Breast epithelium (tissue), 4 donors: ENCODE measurements at regions not wholly inside any gene's neighbourhood (a gene's known extent, or its start where the extent isn't known, plus 50 kb on each side); places are given as distances from the start of the nearest gene placed in this dataset.

ENCODE experiments used
- DNase-seq, 2 donors: peaks; one replicate each; pipeline ENCODE4 v3.0.0-alpha.2; 2019; ENCODE audit warnings: low spot score in 2 of 2
- H3K27ac ChIP-seq, 2 donors: fragments of 200-600 bp; sonication (generic) in 1 of 2; one replicate each; pipeline ENCODE4 v1.5.1; 2016 to 2019; ENCODE audit warnings: mild to moderate bottlenecking in 1 of 2
- H3K27me3 ChIP-seq, 2 donors: fragments of 200-600 bp; sonication (generic) in 1 of 2; one replicate each; pipeline versions ENCODE4 v1.5.1 to v1.6.0; 2017 to 2019; ENCODE audit warnings: control low read depth in 1 of 2, mild to moderate bottlenecking in 1 of 2
- H3K36me3 ChIP-seq: fragments of 200-600 bp; one replicate; pipeline ENCODE4 v1.5.1; 2019
- H3K4me1 ChIP-seq, 2 donors: fragments of 200-600 bp; sonication (generic); one replicate each; pipeline ENCODE4 v1.5.1; 2016 to 2019; ENCODE audit warnings: control low read depth in 1 of 2
- H3K4me3 ChIP-seq, 3 donors: fragments of 200-600 bp; sonication (generic); 1 replicate in 2 of 3; 2 replicates in 1 of 3; pipeline ENCODE4 v1.5.1; 2016 to 2019; ENCODE audit warnings: mild to moderate bottlenecking in 3 of 3, moderate library complexity in 2 of 3
- H3K9me3 ChIP-seq, 2 donors: fragments of 200-600 bp; sonication (generic) in 1 of 2; one replicate each; pipeline ENCODE4 v1.5.1; 2016 to 2019; ENCODE audit warnings: control low read depth in 1 of 2
- CTCF ChIP-seq, 3 donors: fragments of 450-650 bp; IDR thresholded peaks; one replicate each; pipeline ENCODE4 v1.5.1; 2016 to 2017; ENCODE audit warnings: antibody characterized with exemption in 3 of 3, mild to moderate bottlenecking in 3 of 3, moderate library complexity in 3 of 3
- POLR2A ChIP-seq: fragments of 450-650 bp; IDR thresholded peaks from one replicate; pipeline ENCODE4 v1.6.1; 2016; ENCODE audit warnings: antibody characterized with exemption, mild to moderate bottlenecking, moderate library complexity
- POLR2AphosphoS5 ChIP-seq, 3 donors: sonication (generic); formaldehyde crosslinking; IDR thresholded peaks; one replicate each; pipeline ENCODE4 v1.6.1; 2017; ENCODE audit warnings: antibody characterized with exemption in 3 of 3
- intact Hi-C: fragments of 100-400 bp; cut with DNase I; formaldehyde crosslinking; loops from one replicate; pipeline ENCODE4 v1.15.1; 2023; ENCODE audit warnings: low total_unique reads

- intact Hi-C loops, result no loop called here
- H3K27me3 ChIP-seq, result no peaks in the 10 kb centered on the region
- no peaks in the 10 kb centered on the region for H3K9me3 ChIP-seq
- H3K4me1 ChIP-seq, result no peaks in the 10 kb centered on the region
- DNase-seq, result no peak
- no peak overlapping the region for H3K4me3 ChIP-seq
- TF ChIP-seq POLR2AphosphoS5 (IDR thresholded peaks at IDR 0.05), result no peak
- TF ChIP-seq POLR2A, result no peak
- TF ChIP-seq CTCF (IDR thresholded peaks at IDR 0.05), result no peak
- H3K27ac ChIP-seq, result no peak overlapping the region
- H3K36me3 ChIP-seq, result no peaks in the 10 kb centered on the region
Observed at GRCh38 chr1:193348091-193348768, 161.8 kb upstream of the B3GALT2 start.

GRCh38 chr1:193346085-193346484 is 159.7 kb upstream of the B3GALT2 start:
- intact Hi-C loops, result no loop called here
- Histone ChIP-seq H3K27ac (no peak overlapping the region), H3K27me3 (no peaks in the 10 kb centered on the region), H3K36me3 (no peaks in the 10 kb centered on the region), H3K4me1 (no peaks in the 10 kb centered on the region), H3K4me3 (no peak overlapping the region), H3K9me3 (no peaks in the 10 kb centered on the region)
- no peak for DNase-seq
- TF ChIP-seq CTCF (IDR thresholded peaks at IDR 0.05) (no peak), POLR2AphosphoS5 (IDR thresholded peaks at IDR 0.05) (no peak), POLR2A (no peak)

- no peak overlapping the region for H3K4me3 ChIP-seq
- H3K27ac ChIP-seq, result no peak overlapping the region
- DNase-seq, result no peak
- H3K36me3 ChIP-seq, result no peaks in the 10 kb centered on the region
- TF ChIP-seq CTCF (IDR thresholded peaks at IDR 0.05), result no peak
- no peak for TF ChIP-seq POLR2AphosphoS5 (IDR thresholded peaks at IDR 0.05)
- TF ChIP-seq POLR2A, result no peak
- intact Hi-C loops, result no loop called here
- no peaks in the 10 kb centered on the region for H3K9me3 ChIP-seq
- H3K4me1 ChIP-seq, result no peaks in the 10 kb centered on the region
- no peaks in the 10 kb centered on the region for H3K27me3 ChIP-seq
Observed at GRCh38 chr1:193342811-193343210, 156.4 kb upstream of the B3GALT2 start.

GRCh38 chr1:193340331-193340730 is 153.9 kb upstream of the B3GALT2 start:
- no peaks in the 10 kb centered on the region for H3K9me3 ChIP-seq
- no peak for DNase-seq
- H3K4me1 ChIP-seq, result no peaks in the 10 kb centered on the region
- H3K36me3 ChIP-seq, result no peaks in the 10 kb centered on the region
- H3K27ac ChIP-seq, result no peak overlapping the region
- TF ChIP-seq POLR2A, result no peak
- TF ChIP-seq CTCF (IDR thresholded peaks at IDR 0.05), result no peak
- no peak for TF ChIP-seq POLR2AphosphoS5 (IDR thresholded peaks at IDR 0.05)
- intact Hi-C loops, result no loop called here
- no peak overlapping the region for H3K4me3 ChIP-seq
- no peaks in the 10 kb centered on the region for H3K27me3 ChIP-seq

GRCh38 chr1:193339401-193339800 is 153.0 kb upstream of the B3GALT2 start:
- no peaks in the 10 kb centered on the region for H3K27me3 ChIP-seq
- H3K36me3 ChIP-seq, result no peaks in the 10 kb centered on the region
- no peak for DNase-seq
- TF ChIP-seq CTCF (IDR thresholded peaks at IDR 0.05), result no peak
- TF ChIP-seq POLR2AphosphoS5 (IDR thresholded peaks at IDR 0.05), result no peak
- no peak for TF ChIP-seq POLR2A
- H3K4me1 ChIP-seq, result no peaks in the 10 kb centered on the region
- no peak overlapping the region for H3K4me3 ChIP-seq
- peaks cover 0 to under 1% of the 10 kb centered on the region in 2 donors for H3K9me3 ChIP-seq
- H3K27ac ChIP-seq, result no peak overlapping the region
- intact Hi-C loops, result no loop called here
